ENCODE measurements at regions not wholly inside any gene's neighbourhood (a gene's known extent, or its start where the extent isn't known, plus 50 kb on each side); places are given as distances from the start of the nearest gene placed in this dataset.

DNA sequence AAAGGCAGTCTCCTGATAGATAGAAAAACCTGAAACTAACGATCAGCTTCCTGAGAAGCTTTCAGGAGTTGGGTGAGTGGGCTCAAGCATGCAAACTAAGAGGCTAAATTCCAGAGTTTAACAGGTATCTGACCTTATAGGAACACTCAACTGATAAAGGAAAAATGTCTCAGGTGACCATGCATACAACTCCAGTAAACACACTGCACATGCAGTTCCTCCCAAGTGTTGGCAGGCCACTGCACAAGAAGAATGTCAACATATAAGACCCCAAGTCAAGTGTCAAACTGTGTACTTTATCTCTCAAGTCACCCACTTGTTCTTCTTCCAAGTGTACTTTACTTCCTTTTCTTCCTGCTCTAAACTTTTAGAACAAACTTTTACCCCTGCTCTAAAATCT, 981.2 kb downstream of the FAM133A start:
- H3K27me3 ChIP-seq (ENCODE audit: insufficient read depth, low read length), result no peaks in the 10 kb centered on the region

DNA sequence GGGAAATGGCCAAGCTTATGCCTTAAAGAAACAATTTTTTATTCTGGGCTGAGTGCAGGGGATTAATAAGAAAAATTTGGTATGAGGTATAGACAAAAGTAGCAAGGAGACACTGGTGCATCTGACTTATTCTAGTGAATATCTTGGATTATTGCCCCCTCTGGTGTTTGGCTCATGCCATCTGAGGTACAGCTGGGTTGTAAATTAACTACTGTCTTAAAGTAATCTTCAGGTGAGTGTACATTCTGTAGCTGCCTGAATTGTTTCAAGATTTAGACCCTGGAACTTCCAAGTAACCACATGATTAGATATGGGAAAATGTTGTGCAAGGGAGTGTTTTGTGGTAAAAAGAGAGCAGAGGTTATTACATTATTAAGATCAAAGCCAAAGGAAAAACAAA, 988.7 kb downstream of the FAM133A start:
- H3K79me2 ChIP-seq (ENCODE audit: insufficient read depth, low read length), result no peaks in the 10 kb centered on the region
- H3K36me3 ChIP-seq (ENCODE audit: insufficient read depth, low read length), result no peaks in the 10 kb centered on the region
- no peak overlapping the region for H3K27ac ChIP-seq (ENCODE audit: low read depth, low read length)
- no peak overlapping the region for H3K4me3 ChIP-seq (ENCODE audit: insufficient read depth, low read length)
- peaks cover 2% of the 10 kb centered on the region for H3K27me3 ChIP-seq (ENCODE audit: insufficient read depth, low read length)
- no peaks in the 10 kb centered on the region for H4K20me1 ChIP-seq (ENCODE audit: insufficient read depth, low read length)
- no peak overlapping the region for H3K4me2 ChIP-seq (ENCODE audit: insufficient read depth, low read length)
- no peak overlapping the region for H2AFZ ChIP-seq (ENCODE audit: low read length)
- peaks cover 5% of the 10 kb centered on the region for H3K9me3 ChIP-seq (ENCODE audit: low read depth, low read length)
- no peaks in the 10 kb centered on the region for H3K4me1 ChIP-seq (ENCODE audit: insufficient read depth, low read length)
- TF ChIP-seq, protein P1, sequence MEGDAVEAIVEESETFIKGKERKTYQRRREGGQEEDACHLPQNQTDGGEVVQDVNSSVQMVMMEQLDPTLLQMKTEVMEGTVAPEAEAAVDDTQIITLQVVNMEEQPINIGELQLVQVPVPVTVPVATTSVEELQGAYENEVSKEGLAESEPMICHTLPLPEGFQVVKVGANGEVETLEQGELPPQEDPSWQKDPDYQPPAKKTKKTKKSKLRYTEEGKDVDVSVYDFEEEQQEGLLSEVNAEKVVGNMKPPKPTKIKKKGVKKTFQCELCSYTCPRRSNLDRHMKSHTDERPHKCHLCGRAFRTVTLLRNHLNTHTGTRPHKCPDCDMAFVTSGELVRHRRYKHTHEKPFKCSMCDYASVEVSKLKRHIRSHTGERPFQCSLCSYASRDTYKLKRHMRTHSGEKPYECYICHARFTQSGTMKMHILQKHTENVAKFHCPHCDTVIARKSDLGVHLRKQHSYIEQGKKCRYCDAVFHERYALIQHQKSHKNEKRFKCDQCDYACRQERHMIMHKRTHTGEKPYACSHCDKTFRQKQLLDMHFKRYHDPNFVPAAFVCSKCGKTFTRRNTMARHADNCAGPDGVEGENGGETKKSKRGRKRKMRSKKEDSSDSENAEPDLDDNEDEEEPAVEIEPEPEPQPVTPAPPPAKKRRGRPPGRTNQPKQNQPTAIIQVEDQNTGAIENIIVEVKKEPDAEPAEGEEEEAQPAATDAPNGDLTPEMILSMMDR (IDR thresholded peaks at IDR 0.05; ENCODE audit: extremely low read depth, low read depth, low read length), result no peak
- no peak for DNase-seq (ENCODE audit: insufficient read length, low spot score, missing footprints)

More for the DNA sequence above, 981.2 kb downstream of the FAM133A start:
- no peaks in the 10 kb centered on the region for H3K79me2 ChIP-seq (ENCODE audit: insufficient read depth, low read length)
- TF ChIP-seq, protein P1 (IDR thresholded peaks at IDR 0.05; ENCODE audit: extremely low read depth, low read depth, low read length), result no peak
- H4K20me1 ChIP-seq (ENCODE audit: insufficient read depth, low read length), result no peaks in the 10 kb centered on the region
- no peak for DNase-seq (ENCODE audit: insufficient read length, low spot score, missing footprints)
- H3K9me3 ChIP-seq (ENCODE audit: low read depth, low read length), result peaks cover 5% of the 10 kb centered on the region
- H2AFZ ChIP-seq (ENCODE audit: low read length), result no peak overlapping the region
- H3K36me3 ChIP-seq (ENCODE audit: insufficient read depth, low read length), result no peaks in the 10 kb centered on the region
- no peak overlapping the region for H3K27ac ChIP-seq (ENCODE audit: low read depth, low read length)
- H3K4me3 ChIP-seq (ENCODE audit: insufficient read depth, low read length), result no peak overlapping the region
- no peaks in the 10 kb centered on the region for H3K4me1 ChIP-seq (ENCODE audit: insufficient read depth, low read length)
- no peak overlapping the region for H3K4me2 ChIP-seq (ENCODE audit: insufficient read depth, low read length)

DNA sequence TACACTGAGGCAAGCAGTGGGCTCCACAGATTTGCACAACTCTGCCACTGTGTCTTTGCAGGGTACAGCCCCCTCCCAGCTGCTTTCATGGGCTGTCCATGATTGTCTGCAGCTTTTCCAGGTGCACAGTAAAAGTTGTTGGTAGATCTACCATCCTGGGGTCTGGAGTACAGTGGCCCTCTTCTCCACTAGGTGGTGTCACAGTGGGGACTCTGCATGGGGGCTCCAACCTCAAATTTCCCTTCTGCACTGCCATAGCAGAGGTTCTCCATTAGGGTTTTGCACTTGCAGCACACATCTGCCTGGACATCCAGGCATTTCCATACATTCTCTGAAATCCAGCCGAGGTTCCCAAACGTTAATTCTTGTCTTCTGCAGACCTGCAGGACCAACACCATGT, 1002.3 kb downstream of the FAM133A start:
- Histone ChIP-seq H4K20me1 (ENCODE audit: insufficient read depth, low read length) (no peaks in the 10 kb centered on the region), H3K79me2 (ENCODE audit: insufficient read depth, low read length) (no peaks in the 10 kb centered on the region), H3K4me3 (ENCODE audit: insufficient read depth, low read length) (no peak overlapping the region), H2AFZ (ENCODE audit: low read length) (no peak overlapping the region), H3K27ac (ENCODE audit: low read depth, low read length) (no peak overlapping the region), H3K36me3 (ENCODE audit: insufficient read depth, low read length) (no peaks in the 10 kb centered on the region), H3K27me3 (ENCODE audit: insufficient read depth, low read length) (no peaks in the 10 kb centered on the region), H3K9me3 (ENCODE audit: low read depth, low read length) (no peaks in the 10 kb centered on the region), H3K4me2 (ENCODE audit: insufficient read depth, low read length) (no peak overlapping the region), H3K4me1 (ENCODE audit: insufficient read depth, low read length) (no peaks in the 10 kb centered on the region)
- no peak for DNase-seq (ENCODE audit: insufficient read length, low spot score, missing footprints)
- TF ChIP-seq, protein P1 (IDR thresholded peaks at IDR 0.05; ENCODE audit: extremely low read depth, low read depth, low read length), result no peak

DNA sequence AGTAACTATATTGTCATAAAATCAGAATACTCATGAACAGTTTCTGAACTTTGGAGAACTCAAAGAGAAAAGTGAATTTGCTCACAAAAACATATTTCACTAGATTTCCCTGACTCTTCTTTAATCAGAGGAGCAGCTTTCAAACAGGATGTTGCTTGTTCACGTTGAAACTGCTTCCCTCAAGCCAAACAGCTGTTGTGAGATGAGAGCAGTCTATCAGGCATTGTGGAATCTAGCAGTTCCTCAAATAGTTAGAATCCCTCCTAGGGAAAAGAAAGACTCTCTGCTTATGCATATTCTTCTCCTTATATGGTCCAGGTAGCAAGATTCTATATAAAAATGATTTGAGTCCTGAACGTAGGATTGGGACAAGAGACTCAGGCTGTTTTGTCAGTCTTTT, 1012.1 kb downstream of the FAM133A start:
- H3K27me3 ChIP-seq (ENCODE audit: insufficient read depth, low read length), result no peaks in the 10 kb centered on the region
- H3K4me3 ChIP-seq (ENCODE audit: insufficient read depth, low read length), result no peak overlapping the region
- H2AFZ ChIP-seq (ENCODE audit: low read length), result no peak overlapping the region
- H4K20me1 ChIP-seq (ENCODE audit: insufficient read depth, low read length), result no peaks in the 10 kb centered on the region
- no peak overlapping the region for H3K27ac ChIP-seq (ENCODE audit: low read depth, low read length)
- H3K36me3 ChIP-seq (ENCODE audit: insufficient read depth, low read length), result no peaks in the 10 kb centered on the region
- no peaks in the 10 kb centered on the region for H3K79me2 ChIP-seq (ENCODE audit: insufficient read depth, low read length)
- TF ChIP-seq, protein P1 (IDR thresholded peaks at IDR 0.05; ENCODE audit: extremely low read depth, low read depth, low read length), result no peak
- H3K4me2 ChIP-seq (ENCODE audit: insufficient read depth, low read length), result no peak overlapping the region
- no peak for DNase-seq (ENCODE audit: insufficient read length, low spot score, missing footprints)
- no peaks in the 10 kb centered on the region for H3K4me1 ChIP-seq (ENCODE audit: insufficient read depth, low read length)
- H3K9me3 ChIP-seq (ENCODE audit: low read depth, low read length), result no peaks in the 10 kb centered on the region

Data from osteoblast (primary cell).